ENCODE measurements at regions not wholly inside any gene's neighbourhood (a gene's known extent, or its start where the extent isn't known, plus 50 kb on each side); places are given as distances from the start of the nearest gene placed in this dataset.

- Mint-ChIP-seq H3K4me1 (peaks cover 28 to 32% of the 10 kb centered on the region in 2 experiments), H3K36me3 (ENCODE audit: insufficient read depth in 1 of 3, low read depth in 3 of 3) (no peaks in the 10 kb centered on the region), H3K27me3 (ENCODE audit: low read depth) (no peaks in the 10 kb centered on the region), H3K27ac (no peak overlapping the region; a peak in 1 of 7 replicates), H3K4me3 (no peak overlapping the region), H3K9me3 (no peaks in the 10 kb centered on the region)
- Histone ChIP-seq H2AK5ac (ENCODE audit: insufficient read length, low read length) (no peak overlapping the region), H3K9ac (ENCODE audit: extremely low read depth, insufficient read length, low read length) (no peak overlapping the region), H3K23ac (ENCODE audit: insufficient read length, low read depth, low read length) (no peak overlapping the region), H3K9me3 (ENCODE audit: control insufficient read depth, low read depth, low read length) (no peaks in the 10 kb centered on the region), H4K91ac (ENCODE audit: insufficient read length, low read depth, low read length) (no peak overlapping the region), H3K4me1 (ENCODE audit: insufficient read depth, low read length) (peaks cover 5% of the 10 kb centered on the region; the same call in 1 of the 2 replicates), H2BK12ac (ENCODE audit: insufficient read length, low read depth, low read length) (no peak overlapping the region), H3K4ac (ENCODE audit: low read depth, low read length) (no peak overlapping the region), H3K79me1 (ENCODE audit: insufficient read depth, low read depth, low read length, poor library complexity, severe bottlenecking) (no peaks in the 10 kb centered on the region), H2BK120ac (ENCODE audit: low read depth, low read length, poor library complexity, severe bottlenecking) (no peak overlapping the region), H3K79me2 (ENCODE audit: insufficient read depth, low read length) (no peaks in the 10 kb centered on the region), H3K23me2 (ENCODE audit: insufficient read length, low read depth, low read length, poor library complexity, severe bottlenecking) (no peaks in the 10 kb centered on the region), H4K5ac (ENCODE audit: insufficient read length, low read depth, low read length) (no peak overlapping the region), H3K4me2 (ENCODE audit: insufficient read depth, insufficient read length, low read length) (no peak overlapping the region), H3T11ph (ENCODE audit: low read length) (no peak overlapping the region), H2BK20ac (ENCODE audit: low read depth, low read length, poor library complexity, severe bottlenecking) (no peak overlapping the region), H4K20me1 (ENCODE audit: control insufficient read depth, insufficient read depth, insufficient read length) (no peaks in the 10 kb centered on the region), H3K27ac (ENCODE audit: insufficient read length, low read depth, low read length) (no peak overlapping the region), H3K27me3 (ENCODE audit: insufficient read depth, low read length) (no peaks in the 10 kb centered on the region), H3K56ac (ENCODE audit: insufficient read length, low read depth, low read length) (no peak overlapping the region), H2AFZ (ENCODE audit: low read length) (no peak overlapping the region), H2BK15ac (ENCODE audit: low read depth, low read length) (no peak overlapping the region), H2BK5ac (ENCODE audit: insufficient read length, low read length) (no peak overlapping the region), H3K18ac (ENCODE audit: insufficient read length, low read depth, low read length) (no peak overlapping the region), H3K14ac (ENCODE audit: insufficient read depth, low read length) (no peak overlapping the region), H4K8ac (replicated peaks; ENCODE audit: insufficient read length, low read depth, low read length) (no peak overlapping the region)
- TF ChIP-seq CTCF (conservative IDR thresholded peaks at IDR 0.05), result no peak
- WGBS (ENCODE audit: extremely low coverage, insufficient read length, low lambda C conversion rate), result no CpG with 5 or more reads among the region's 1 CpG
- no peak for DNase-seq
Observed at GRCh38 chr6:15949982-15950381, 178.9 kb upstream of the MYLIP start.
